HG03108 (cell line): ENCODE measurements at regions not wholly inside any gene's neighbourhood (a gene's known extent, or its start where the extent isn't known, plus 50 kb on each side); places are given as distances from the start of the nearest gene placed in this dataset.
"Not testable (repeated sequence)": the region's sequence is repeated elsewhere in the genome, so short reads cannot be mapped to it uniquely, and the experiment has no call there.

Experiments used
- ATAC-seq: cut with Tn5 transposase; IDR thresholded peaks from one replicate; pipeline ENCODE4 v1.9.1; 2021; ENCODE audit warnings: moderate library complexity; ENCODE audit not compliant: unreplicated experiment

DNA sequence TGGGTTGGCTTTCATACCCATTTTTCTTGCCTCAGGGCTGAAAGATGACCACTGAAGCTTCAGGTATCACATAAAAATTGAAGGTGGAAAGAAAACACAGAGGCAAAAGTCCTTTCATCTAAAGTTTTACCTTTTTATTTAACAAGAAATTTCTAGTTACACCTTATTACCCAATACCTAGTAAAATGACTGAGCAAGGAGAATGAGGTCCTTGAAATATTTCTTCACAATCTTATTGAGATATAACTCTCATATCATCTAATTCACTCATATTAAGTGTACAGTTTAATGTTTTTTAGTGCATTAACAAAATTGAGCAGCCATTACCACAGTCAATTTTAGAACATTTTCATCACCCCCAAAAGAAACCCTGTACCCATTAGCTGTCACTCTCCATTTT, 112.9 kb upstream of the ADTRP start:
- no peak for ATAC-seq

DNA sequence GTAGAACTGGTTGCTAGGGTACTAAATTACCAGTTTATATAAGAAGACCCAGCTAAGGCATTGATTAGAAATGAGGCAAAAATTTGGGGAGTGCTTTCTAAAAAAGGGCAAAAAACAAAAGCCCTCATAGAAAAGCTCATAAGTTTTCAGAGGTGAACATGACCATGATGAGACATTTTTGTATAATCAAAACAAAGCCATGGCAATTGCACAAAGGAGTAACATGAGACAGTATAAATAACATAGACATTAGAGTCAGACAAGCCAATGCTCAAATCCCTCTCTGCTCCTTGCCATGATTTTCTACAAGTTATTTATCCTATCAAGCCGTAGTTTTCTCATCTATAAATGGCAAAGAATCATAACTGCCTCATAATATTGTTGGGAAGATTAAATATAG, 112.2 kb upstream of the ADTRP start:
- ATAC-seq, result no peak

DNA sequence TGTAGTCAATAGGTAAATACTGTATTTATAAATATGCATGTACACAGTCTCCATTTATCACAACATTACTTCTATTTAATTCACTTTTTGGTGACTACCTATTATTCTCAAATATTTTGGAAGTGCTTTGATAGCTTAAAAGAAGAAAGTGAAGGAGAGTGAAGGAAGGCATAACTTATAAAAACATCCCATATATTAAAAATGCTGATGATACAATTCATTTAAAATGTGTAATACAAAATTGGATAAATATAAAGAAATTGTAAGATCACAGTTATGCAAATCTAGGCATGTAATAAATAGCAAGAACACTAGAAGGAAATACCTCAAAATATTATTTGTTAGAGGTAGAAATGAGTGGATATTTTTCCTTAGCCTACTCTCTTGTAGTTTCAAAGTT, 111.6 kb upstream of the ADTRP start:
- ATAC-seq, result no peak

DNA sequence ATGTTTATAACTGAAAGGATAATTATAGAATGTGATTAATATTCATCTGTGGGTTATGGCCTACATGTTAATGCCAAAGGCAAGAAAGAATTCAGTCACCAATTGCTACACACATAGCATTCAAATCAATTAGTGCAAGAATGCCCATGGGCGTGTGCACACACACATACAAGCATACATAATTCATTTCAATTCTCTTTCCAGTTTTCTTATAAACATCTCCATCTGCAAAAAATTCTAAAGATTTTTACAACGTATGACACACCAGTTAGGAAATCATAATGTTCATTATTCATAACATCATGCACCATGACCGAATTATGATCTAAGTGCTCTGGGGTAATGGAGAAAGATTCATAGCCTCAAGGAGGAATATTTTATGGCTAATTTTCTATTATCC, 111.0 kb upstream of the ADTRP start:
- no peak for ATAC-seq

DNA sequence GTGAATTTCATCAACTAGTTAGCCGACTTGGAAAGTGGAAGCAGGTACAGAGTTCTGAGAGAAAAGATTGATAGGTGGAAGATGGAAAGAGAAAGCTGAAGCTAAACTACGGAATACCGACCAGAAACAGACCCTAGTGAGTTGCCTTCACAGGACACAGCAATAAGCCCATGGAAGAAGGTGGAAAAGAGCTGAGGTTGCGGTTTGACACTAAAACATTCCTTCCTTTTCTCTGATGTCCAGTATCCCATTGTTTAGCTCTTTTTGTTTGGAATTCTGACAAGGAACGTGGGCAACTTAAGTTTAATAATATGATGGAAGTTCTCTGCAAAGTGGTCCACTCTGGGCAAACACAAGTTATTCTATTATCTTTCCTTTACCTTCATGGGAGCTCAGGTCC, 110.1 kb upstream of the ADTRP start:
- no peak for ATAC-seq

DNA sequence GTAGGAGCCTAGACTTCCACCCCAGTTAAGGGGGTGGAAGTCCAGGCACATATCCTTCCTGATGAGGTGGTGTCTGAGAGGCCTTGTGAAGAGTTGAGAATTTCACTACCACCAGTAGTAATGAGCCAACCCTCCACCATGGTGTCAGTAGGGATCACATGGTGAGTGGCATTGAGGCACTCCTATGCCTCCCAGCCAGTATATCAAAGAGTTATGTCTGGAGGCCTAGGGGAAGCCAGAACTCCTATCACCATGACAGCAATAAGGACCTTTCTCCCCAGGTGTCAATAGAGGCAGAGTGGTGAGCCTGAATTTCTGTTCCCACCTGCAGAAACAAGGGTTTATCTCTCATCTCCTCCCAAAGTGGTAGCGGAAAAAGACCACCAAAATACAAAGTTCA, 106.6 kb upstream of the ADTRP start:
- ATAC-seq, result no peak

DNA sequence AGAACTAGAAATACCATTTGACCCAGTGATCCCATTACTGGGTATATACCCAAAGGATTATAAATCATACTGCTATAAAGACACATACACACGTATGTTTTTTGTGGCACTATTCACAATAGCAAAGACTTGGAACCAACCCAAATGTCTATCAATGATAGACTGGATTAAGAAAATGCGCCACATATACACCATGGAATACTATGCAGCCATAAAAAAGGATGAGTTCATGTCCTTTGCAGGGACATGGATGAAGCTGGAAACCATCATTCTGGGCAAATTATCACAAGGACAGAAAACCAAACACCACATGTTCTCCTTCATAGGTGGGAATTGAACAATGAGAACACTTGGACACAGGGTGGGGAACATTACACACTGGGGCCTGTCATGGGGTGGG, 104.9 kb upstream of the ADTRP start:
- ATAC-seq, result not testable (repeated sequence)

DNA sequence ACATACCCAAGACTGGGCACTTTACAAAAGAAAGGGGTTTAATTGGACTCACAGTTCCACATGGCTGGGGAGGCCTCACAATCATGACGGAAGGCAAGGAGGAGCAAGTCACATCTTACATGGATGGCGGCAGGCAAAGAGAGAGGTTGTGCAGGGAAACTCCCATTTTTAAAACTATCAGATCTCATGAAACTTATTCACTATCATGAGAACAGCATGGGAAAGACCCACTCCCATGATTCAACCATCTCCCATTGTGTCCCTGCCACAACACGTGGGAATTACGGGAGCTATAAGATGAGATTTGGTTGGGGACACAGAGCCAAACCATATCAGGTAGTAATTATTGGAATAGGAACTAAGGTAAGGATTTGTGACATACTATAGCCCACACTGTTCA, 101.6 kb upstream of the ADTRP start:
- not testable (repeated sequence) for ATAC-seq

DNA sequence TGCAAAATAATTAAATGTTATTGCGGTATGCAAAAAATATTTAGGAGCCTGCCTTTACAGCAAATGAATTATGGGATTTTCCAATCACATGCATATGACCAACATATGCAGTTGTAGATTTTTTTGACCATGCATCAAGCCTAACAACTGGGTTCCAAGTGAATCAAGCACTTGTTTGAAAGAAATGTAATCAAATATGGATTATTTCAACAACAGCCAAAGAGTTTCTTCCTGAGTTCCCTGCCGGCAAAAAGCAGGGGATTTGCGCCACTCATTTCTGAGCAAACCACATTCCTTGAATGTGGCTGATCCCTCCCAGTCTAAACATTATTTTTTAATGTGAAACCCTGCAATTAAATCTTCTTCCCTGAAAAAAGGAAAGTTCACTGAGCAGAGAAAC, 100.1 kb upstream of the ADTRP start:
- ATAC-seq, result no peak

DNA sequence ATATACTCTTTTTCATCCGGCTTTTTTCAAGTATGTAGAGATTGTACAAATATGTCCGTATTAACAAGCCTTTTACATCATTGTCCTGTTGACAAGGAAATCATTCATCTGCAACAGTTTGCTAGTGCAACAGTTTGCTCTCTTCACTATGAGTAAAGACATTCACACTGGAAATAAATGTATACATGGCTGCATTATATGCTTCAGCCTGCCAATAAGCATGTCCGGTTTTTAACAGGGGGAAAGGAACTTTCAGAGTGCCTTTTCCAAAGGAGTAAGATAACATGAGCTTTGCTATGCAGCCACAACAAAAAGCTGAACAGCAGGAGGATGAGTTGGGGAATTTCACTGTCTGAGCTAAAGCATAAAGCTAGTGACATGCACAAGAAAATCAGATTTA, 99.4 kb upstream of the ADTRP start:
- ATAC-seq, result no peak

DNA sequence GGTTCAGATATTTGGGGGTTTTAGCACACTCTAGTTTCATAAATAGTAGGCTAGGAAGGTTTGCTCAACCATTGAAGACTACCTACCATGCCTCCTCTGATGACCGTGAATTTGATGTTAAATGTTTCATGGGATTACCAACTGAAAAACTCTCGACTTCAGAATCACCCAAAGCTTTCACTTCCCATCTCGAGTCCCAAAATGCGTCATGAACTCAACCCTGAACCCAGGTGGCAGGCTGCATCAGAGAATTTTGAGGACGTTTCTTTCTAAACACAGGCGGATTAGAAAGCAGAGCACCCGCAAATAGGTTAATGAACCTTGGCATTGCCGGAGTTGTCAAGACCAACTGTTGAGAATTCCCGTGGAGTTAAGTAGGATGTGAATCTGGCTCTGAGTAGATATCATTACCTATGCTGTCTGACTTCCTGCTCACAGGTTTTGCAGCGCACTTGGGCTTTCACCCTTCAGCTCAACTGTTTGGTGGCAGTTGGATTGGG, 98.4 kb upstream of the ADTRP start:
- peak; percentile 71 for ATAC-seq

DNA sequence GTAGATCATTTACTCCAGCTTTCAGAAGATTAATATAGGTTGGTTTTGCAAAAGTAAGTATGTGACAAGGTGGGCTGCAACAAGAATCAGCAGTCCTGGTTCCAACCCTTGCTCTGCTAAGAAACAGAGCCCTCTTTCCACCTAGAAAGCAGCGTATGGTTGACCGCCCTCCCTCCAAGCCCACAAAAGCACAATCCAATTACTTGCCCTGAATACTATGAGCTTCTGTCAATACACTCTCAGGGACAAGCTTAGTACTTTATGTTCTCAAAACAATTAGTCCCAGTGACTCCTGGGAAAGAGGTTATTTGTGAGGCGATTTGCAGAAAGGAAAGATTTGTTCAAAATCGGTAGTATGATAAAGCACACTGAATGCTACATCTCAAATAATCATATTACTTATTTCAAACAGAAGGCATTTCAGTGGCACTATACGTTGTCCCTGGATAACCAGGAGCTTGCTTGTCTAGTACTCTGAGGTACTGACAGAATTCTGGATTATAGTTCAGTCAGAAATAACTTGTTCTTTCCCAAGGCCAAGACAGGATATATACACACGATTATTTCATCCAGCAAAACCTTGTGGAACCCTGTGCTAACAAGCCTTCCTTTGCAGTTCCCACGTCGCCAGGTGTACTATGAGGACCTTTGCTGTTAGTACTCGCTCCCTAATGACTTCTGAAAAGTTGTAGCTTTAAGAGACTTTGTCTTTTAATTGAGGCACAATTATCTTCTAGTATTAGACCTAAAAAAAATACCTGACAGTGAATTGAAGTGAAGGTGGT, 96.9 kb upstream of the ADTRP start:
- no peak for ATAC-seq

DNA sequence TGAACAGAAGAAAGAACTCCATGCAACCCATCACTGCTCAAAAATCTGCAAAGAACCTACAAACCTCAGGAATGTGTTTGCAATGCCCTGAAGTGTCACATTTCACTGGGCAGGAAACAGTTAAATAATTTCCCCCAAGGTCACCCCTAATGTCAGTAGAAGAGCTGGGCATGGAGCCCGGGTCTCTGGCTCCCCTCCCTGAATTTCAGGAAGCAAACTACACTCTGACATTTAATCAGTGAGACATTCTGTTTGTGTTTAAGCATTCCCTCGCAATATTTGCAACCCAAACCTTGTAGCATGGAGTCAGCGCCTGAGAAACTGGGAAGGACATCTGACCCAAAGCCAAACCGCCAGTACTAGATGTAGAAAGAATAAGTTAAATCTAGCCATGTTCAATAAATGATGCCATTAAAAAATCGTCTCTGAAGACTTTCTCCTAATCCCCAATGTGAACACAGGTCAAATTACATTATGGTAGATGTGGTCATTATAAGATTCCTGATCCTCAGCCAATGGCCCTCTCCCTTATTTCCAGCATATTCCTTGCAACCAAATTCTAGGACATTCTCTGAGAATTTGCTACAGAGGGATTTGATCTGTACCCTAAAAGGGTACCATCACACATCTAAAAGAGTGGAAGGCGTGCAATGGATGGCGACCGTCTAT, 91.2 kb upstream of the ADTRP start:
- no peak for ATAC-seq

DNA sequence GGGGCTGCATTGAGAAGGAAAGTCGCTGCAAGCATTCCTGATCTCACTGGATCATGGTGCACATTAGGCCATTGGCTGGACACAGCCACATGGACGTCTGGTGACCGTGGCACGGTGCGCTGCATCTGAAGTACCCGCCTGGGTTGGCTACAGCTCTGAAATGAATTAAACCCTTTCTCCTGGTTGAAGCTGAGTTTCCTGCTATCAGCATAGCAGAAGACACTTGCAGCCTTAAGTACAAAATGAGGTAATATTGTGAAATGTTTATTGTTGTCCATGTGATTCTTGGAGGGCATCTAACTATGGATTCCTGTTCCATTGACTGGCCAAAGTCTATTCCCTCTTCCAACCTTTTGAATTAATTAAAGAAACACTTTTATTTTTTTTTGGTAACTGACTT, 89.8 kb upstream of the ADTRP start:
- no peak for ATAC-seq

DNA sequence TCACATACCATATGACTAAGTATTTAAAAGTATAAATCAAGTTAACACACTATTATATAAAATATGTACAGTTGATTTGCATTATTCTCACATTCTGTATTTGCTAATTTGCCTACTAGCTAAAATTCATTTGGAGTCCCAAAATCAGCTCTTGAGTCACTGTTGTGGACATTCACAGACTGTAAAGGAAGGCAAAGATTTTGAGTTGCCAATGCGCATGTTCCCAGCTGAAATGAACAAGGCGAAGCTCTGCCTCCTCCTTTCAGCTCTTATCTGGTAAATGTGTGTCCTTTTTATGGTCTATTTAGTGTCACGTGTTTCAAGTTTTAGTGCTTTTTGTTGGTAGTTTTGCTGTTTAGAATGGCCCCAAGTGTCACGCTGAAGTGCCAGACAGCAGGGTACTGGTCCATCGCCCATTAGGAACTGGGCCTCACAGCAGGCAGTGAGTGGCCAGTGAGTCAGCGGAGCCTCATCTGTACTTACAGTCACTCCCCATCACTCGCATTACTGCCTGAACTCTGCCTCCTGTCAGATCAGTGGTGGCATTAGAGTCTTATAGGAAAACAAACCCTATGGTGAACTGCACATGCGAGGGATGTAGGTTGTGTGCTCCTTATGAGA, 87.2 kb upstream of the ADTRP start:
- ATAC-seq, result no peak

DNA sequence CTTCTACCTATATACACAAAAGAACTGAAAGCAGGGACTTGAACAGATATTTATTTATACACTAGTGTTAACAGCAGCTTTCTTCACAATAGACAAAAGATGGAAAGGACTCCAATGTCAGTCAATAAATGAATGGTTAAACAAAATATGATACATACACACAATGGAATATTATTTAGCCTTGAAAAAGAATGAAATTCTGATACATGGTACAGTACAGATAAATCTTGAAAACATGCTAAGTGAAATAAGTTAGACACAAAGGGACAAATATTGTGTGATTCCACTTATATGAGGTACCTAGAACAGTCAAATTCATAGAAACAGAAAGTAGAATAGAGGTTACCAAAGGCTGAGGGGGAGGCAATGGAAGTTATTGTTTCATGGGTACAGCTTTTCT, 79.8 kb upstream of the ADTRP start:
- ATAC-seq, result no peak

DNA sequence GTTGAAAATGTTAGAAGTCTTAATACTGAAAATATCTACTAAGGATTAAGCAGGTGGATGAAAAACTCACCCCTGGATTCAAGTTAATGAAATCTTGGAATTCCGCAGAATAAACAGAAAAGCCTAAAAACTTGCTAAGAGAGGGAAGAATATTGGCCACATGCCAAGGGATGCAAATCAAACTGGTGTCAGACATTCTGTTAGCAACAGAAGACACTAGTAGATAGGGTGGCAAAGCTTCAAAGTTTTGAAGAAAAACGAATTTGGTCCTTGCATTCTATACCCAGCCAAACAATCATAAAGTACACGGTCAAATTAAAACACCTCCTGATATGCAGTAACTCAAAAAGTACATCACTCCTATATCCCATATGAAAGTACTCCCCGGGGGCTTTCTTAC, 77.1 kb upstream of the ADTRP start:
- ATAC-seq, result no peak

DNA sequence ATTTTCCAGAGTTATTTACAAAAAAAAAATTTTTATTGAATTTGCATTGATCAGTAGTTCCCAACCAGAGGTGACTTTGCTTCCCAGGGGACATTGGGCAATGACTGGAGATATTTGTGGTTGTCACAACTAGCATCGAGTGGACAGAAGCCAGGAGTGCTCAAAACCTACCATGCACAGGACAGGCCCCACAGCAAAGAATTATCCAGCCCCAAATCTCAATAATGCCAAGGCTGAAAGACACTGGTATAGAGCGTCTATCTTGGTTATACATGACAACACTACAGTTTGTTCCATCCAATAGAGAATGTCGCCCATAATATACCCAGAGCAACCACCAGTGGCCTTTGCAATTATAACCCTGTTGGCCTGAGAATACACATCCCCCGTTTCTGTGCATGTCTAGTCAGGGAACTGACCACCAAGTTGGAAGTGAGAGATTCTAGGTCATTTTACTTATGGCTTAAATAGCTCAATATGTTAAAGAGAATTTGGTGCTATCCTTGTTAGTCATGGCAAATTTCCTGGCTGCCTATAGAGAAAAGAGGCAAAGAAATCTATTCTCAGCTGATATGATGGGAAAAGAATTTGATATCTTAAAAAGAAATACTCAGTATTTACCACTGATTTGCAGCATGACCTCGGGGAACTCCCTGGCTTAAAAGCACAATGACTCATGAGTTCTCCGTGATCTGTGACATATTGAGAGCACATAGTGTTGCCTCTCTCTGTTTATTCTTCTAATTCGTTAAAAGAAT, 76.0 kb upstream of the ADTRP start:
- ATAC-seq, result no peak

DNA sequence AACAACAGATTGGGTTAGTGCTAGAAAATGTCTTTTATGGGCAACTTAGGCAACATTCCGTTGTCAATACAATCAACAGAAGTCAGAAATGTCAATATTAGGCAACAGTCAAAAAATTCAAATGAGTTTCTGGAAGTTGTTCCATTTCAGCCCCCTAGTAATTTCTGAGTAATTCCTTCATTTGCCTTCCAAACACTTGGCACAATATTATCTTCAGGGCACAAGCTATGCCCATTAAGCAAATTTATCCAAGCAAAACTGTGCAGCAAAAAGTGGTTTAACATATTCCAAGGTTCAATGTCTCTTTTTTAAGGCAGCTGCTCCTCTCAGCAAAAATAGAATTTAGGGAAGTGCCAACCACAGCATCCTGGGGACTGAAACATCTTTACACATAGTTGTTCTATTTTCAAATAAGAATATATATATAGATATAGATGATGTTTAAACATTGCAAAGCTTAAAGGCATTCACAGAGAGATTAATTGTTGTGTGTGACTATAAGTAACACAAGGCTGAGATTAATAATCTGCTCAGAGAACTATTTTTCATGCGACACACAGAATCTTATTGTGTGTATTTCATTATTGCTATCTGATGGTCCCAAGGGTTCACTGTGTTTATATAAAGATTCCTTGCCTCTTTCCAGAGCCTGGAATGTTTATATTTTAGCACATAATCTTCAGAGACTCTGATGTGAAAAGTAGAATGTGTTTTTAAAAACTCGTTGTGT, 75.2 kb upstream of the ADTRP start:
- ATAC-seq, result no peak

DNA sequence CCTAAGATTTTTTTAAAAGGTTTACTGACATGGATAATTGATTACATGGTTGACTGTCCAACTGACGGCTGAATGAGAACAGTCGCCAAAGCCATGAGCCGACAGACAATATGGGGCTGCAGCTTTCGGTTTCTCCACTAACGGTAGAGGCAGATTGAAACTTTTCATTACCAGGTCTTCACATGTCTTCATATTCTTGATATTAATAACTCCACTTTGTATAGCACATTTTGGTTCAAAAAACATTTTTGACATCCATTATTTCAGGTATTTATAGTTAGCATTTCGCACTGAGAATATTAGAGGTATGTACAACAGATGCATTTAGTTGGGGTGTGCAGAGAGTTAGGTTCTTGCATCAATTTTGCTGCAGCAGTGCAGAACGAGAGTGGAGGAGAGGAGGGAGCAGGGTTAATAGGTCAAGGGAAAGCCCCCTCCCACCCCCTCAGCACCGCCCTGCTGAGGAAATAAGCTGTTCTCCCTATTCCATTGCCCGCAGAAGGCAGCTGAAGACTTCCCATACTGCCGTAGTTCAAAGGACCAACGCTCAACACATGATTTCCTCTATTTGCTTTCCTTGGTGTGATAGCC, 73.6 kb upstream of the ADTRP start:
- no peak for ATAC-seq
